HG02884 (cell line): ENCODE measurements at regions not wholly inside any gene's neighbourhood (a gene's known extent, or its start where the extent isn't known, plus 50 kb on each side); places are given as distances from the start of the nearest gene placed in this dataset.
"Not testable (repeated sequence)": the region's sequence is repeated elsewhere in the genome, so short reads cannot be mapped to it uniquely, and the experiment has no call there.

Experiments
- ATAC-seq: cut with Tn5 transposase; IDR thresholded peaks from one replicate; pipeline ENCODE4 v1.9.1; 2021; ENCODE audit warnings: mild to moderate bottlenecking, moderate library complexity; ENCODE audit not compliant: unreplicated experiment

DNA sequence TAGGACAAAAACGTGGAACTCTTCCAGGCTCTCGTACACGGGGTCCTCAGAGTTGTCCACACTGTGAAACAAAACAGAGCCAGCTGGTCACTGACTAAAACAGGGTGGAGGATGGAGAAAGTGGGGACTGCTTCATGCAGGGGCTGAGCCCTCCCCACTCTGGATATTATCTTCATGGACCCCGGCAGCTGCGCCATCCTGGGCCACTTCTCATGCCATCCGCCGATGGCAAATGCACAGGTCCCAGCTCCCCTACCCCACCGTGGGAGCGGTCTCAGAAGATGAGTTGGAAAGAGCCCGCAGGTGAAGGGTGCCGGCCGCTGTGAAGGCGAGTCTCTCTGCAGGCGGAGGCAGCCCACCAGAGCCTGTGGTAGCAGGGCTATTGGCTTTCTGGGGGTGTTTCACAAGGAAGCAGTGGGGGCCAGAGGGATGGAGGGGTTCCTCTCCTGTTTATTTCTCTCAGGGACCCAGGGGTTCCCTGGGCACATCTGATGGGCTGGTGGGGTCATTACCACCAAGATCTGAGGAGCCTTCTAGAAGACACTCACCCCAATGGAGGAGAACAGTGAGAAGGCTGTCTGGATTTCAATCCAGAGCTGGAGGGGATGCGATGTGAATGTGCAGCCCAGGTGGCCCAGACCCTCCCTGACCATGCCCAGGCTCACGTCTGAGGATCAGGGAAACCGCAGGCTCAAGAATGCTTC lies 177.3 kb downstream of the KLF13 start:
- no peak for ATAC-seq

DNA sequence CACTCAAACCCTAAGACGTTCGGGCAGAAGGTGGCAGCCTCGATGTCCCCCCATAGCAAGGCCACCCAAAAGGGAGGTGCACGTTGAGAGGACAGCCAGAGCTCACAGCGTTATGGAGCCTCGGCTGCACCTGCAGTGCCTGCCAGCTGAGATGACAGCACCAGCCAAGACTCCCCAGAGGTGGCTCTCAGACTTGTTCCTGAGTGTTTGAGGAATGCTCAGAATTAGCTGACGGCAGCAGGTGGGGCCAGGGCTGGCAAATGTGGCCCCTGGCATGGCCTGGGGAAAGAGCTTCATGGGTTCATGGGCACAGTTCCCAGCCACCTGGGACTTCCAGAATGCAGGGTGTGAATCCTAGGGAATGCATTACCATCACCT lies 177.8 kb downstream of the KLF13 start:
- no peak for ATAC-seq

DNA sequence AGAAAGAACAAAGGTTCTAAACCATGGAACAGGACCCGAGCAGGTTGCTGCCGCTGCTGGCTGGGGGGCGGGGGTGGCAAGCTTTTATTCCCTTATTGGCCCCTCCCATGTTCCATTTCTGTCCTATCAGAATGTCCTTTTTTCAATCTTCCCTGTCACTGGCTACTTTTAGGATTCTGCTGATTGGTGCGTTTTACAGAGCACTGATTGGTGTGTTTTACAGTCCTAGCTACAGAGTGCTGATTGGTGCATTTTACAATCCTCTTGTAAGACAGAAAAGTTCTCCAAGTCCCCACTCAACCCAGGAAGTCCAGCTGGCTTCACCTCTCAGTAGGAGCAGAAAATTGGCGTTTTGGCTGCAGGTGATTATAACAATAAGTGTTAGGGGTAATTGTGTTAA lies 180.9 kb downstream of the KLF13 start:
- not testable (repeated sequence) for ATAC-seq

DNA sequence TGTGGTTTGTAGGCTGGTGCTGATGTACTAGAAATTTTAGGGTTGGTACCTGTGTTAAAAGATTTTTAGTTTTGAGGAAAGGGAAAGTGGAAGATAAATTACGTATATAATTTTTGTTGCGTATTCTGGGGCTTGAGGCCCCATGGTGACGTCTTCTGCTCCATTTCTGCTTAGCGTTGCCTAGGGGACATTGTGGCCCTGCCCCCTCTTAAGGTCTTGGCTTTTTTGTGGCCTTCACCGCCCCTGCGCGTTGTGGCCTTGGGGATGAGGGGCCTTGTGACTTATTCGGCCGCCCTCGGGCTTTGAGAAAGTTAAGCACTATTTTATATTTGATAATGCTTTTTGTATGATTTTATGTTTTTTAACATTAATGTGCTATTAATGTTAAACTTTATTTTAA lies 182.0 kb downstream of the KLF13 start:
- no peak for ATAC-seq

DNA sequence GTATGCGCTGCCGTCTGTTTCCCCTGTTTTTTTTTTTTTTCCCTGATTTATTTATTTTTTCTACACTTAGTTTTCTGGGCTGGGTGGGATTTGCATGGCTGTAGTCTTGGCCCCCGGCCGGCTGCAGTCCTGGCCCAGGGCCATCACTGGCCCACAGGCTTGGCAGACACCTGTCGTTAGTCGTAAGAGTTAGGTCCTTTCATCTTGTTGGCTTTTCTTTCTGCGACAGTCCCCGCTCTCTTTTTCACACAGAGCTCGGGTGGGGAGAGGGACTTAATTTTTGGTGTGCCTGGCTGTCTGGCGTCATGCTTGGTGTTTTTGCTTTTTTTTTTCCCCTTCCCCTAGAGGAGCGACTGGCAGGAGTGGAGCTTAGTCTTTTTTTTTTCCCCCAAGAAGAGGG lies 183.4 kb downstream of the KLF13 start:
- ATAC-seq: no peak

DNA sequence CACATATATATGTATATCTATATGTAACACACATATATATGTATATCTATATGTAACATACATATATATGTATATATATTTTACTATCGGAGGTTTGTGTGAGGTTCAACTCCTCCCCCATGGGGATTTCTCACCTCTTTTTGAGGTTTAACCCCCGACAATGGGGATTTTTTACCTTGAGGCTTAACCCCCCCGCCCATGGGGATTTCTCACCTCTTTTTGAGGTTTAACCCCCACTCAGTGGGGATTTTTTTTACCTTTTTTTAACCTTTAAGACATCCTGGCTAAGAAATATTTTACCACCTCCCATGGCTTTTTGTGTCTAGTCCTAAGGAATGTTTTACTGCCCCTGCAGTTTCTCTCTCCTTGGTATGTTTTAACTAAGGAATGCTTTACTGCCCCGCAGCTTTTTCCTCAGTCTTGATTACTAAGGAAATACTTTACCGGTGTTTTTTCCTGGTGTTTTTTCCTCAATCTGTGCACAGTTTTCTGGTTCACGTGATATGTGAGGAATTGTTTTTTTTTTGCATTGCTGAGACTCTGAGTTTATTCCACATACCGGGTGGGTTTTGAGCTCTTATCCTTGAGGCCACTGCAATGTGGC lies 185.2 kb downstream of the KLF13 start:
- ATAC-seq: no peak

DNA sequence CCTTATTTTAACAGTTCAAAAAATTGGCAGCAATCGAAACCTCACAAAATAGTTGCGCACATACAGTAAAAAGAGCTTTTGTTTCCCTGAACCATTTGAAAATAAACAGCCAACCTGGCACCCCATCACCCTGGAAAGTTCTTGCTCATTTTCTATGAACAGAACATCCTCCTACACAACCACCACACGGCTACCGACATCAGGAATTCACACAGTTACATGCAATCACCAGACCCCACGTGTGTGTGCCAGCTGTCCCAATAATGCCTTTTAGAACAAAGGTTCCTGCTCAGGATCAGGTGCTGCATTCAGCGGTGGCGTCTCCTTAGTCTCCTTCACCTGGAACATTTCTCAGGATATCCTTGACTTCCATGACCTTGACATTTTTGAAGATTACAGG lies 186.5 kb downstream of the KLF13 start:
- no peak for ATAC-seq

DNA sequence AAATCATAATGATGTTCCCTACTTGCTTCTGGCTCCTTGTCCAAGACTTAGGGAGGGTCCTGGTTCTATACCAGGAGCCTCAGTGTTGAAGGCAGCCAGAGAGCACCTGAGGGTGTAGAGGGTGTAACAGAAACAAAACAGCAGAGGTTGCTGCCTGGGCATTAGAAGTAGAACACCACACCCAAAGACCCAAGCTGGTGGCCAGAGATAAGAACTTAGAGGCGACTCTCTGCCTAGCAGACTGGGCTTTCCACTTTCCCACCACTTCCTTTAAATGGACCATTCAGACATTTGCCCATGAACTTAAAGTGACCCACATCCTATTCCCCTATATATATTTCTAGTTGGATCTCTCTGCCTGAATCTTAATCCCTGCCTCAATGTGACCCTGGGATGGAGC lies 189.8 kb downstream of the KLF13 start:
- ATAC-seq: no peak

DNA sequence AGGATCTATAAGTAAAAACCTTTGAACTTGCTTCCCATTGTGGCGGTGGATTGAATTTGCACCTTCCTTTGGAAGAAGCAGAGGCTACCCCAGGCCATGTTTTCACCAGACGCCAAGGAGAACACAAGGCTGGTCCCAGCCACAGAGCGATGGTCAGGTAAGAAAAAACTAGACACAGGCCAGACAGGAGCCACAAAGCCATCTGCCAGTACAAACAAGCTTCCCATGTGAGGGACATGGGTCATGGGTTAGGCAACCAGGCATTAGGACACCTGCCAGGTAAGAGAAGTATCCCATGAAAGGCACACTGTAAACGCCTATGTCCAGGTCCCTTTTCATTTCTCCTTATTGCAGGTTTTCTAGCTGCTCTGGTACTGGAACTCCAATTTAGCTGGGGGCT lies 190.2 kb downstream of the KLF13 start:
- ATAC-seq: no peak

DNA sequence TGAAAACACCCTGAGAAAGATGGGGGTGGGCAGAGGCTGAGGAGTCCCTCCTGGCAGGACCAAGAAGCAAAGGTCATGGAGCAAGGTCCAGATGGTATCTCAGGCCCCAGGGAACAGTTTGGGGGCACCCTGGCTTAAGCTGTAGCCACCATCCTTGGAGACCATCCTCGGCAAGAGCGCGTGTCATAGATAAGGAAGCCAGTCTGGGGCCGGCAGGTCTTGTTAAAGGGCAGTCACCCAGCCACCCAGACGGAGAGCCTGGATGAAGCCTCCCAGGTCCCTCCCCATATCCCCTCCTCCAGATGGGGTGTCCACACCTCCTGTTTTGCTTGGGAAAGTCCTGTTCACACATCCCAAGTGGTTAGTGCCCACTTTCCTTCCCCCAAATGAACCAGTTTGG lies 191.1 kb downstream of the KLF13 start:
- no peak for ATAC-seq

DNA sequence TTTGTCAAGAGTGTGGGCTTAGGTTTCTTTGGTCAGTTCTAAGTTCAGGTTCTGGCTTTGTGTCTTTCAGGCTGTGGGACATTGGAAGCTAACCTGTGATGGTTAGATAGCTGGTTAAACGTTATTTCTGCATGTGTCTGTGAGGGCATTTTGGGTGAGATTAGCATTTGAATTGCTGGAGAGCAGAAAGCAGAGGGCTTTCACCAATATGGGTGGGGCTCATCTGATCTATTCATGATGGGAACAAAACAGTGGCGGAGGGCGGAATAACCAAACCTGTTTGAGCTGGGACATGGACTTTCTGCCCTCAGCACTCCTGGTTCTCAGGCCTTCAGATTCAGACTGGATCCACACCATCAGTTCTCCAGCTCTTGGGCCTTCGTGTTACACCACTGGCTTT lies 195.4 kb downstream of the KLF13 start:
- ATAC-seq: no peak

DNA sequence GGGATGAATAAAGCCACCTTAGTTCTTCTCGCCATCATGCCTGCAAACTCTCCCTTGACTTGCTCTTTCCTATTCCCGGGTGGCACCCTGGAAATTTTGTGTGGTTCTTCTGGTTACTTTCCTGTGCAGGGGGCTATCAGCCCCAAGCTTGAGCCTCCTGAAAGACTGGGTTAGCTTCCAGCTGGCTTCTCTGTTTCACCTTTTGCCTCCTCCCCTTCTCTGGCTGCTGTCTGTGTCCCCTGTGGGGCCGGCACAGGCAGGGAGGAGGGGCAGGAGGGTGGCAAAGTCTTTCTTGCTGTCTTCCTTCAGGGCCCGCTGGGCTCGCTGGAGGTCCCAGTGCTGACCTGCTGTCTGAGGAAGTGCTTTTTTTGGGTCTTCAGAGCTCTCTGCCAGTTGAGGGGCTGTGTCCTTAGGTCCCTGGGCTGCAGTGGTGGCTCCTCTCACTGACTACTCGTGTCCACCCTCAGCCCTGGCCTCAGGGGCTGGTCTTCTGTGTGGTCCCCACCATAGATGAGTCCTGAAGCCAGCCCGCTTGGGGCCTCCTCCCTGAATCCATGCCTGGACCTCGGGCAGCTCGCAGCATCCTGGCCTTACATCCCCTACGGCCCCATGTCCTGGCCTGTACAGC lies 196.5 kb downstream of the KLF13 start:
- no peak for ATAC-seq

DNA sequence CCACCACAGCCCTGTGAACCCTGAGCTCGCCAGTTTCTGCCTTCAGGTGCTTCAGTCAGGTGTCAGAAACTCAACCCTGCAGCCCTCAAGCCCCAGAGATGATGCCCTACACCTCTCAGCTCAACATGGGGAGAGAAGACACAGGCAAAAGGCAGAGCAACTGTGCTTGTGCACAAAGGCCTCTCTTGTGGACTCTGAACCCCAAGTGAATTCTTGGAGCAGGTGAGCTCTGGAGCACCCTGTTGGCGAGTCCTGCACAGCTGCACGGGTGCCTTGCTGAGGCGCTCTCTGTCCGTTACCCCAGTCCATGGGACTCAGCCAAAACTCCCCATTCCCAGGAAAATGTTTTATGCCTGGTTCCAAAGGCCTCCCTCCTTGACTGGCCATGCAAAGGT lies 197.0 kb downstream of the KLF13 start:
- no peak for ATAC-seq

DNA sequence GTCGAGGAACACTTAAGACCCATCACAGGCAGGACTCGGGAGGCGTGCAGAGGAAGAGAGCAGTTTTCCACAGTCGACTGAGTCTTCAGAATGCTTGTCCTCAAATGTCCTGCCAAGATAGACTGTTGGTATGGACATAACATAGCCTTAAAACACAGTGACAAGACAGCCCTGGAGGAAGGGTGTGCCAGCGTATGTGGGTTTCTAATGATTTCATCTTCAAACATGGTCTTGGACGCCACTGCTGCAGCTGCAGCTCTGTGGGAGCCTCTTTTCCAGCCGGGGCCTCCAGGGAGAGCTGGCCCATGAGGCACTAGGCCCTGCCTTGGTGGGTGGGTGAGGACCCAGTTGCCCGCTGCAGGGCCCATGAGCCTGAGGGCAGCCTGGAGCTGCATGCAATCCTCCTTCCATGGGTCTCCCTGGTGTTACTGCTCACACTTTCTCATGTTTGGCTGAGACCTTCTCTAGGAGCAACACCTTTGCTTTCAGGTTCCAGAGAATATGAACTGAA lies 198.6 kb downstream of the KLF13 start:
- ATAC-seq: no peak

DNA sequence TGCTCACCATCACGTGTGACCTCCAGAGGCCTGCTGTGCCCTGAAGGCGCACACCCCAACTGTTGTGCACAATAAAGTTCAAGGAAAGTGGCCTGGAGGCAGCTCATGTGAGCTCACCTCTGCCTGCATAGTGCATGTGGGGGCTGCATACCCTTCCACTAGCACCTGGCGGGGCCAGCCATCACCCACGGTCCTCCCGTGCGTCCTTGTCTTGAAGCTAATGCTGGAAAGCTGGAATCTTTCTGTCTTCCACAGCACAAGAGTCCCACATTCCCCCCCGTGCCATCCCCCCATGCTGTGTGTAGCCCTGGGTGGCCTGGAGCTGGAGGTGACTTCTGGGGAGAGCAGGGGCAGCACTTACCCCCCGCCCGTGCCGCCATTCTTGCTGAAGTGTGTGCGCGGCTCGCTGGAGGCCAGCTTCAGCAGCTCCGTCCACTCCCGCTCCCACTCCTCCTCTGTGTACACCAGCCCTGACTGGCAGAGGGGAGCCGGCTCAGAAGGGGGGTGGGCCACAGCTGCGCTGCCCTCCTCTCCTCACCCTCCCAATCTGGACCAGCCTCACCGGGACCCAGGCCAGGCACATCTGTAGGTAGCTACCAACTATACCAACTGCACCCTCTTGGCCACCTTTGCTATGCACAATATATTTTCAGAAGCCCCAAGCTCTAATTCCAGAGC lies 199.5 kb downstream of the KLF13 start:
- no peak for ATAC-seq

DNA sequence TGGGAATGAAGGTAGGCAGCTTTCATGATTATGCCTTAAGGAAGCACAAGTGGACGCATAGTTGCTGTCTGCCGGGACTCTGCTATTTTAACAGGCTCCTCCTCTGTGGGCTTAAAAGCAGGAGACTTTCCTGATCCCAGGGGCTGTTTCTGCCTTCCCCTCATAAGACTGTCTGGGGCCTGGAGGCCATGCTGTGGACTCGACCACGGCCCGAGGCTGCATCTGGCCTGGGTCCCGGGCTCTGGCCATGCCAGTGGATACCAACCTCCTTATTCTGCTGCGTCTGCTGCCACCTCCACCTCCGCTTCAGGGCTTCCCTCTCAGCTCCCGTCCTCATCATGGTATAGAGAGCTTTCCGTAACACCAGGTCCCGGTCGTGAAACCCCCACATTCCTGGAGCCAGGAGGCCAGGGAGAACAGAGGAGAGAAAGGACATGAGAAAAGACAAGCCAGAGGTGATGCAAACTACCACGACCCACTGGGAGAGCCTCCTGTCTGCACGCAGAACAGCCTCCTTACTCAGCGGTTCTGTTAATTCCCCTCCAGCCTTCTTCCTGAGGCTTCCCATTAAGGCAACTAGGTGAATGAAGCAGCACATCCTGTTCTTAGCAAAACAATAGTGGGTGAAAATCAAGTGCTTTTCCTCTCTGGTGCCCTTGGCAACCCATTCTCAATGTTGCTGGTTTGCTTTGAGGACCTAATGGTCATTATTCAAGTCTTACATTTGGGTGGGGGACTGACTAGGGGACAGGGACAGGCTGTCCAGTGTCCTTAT lies 200.5 kb downstream of the KLF13 start:
- ATAC-seq: no peak

DNA sequence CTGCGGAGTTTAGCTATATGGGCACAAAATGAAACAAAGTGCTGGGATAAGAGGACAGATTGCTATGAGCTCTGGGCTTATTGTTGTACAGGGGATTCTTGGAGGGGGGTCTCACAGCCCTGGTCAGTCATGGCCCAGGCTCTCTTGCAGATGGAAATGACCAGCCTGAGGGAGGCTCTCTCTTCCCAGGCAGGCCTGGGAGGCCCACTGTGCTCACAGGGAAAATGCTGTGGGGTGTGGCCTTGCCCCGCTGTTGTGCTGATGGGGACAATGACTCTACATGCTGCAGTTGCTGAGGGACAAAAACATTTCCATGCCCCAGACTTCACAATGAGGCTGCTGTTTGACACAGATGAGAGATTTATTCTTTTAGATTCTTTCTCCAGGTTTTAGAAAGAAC lies 202.2 kb downstream of the KLF13 start:
- no peak for ATAC-seq

DNA sequence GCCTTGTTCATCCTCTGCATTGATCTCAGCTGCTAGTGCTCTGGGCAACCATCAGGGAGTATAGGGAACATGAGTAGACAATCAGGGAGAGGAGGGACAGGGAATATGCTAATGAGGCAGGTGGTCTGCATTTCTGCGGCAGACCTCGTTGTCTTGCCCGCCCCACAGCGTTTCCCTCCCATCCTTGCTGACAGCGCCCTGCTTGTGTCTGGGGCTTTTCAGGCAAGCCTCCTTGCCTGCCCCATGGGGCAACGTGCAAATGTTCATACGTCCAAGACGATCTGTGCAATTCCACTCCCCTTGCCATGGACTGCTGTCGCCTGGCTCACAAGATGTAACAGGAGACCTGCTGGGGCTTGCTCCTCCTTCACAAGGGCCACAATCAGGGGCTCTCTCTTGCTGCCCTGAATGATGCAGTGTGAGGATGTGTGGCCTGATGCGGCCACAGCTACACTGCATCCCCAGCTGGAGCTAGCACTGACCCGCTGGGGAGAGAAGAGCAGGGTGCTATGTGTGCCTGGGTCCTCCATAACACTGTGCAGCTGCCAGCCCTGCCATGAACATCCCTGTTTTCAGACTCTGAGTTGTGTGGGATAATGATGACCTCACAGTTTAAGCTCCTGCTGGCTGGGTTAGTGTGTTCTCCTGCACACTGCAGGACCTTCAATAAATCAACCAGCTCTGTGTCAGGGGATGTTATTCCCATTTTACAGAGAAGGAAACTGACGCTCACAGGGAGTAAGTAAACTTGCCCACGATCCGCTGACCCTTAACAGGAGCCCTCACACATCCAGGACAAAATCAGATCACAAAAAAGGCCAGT lies 211.3 kb downstream of the KLF13 start:
- no peak for ATAC-seq

DNA sequence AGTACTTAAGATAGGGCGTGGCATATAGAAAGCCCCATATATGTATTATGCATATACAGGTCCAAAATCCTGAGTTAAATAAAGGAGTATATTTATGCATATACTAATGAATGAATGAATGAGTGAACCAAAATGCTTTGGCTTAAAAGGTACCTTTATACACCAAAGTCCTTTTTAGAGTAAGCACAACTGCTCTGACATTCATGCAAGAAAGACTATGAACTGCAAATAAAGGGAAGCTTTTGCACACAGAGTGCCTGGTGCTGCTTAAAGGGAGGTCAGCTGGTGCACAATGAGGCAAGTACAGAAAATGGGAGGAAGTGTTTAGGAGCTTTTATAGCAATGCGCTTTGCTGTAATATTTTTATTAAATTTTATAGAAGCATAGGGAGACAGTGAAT lies 214.0 kb downstream of the KLF13 start:
- no peak for ATAC-seq

DNA sequence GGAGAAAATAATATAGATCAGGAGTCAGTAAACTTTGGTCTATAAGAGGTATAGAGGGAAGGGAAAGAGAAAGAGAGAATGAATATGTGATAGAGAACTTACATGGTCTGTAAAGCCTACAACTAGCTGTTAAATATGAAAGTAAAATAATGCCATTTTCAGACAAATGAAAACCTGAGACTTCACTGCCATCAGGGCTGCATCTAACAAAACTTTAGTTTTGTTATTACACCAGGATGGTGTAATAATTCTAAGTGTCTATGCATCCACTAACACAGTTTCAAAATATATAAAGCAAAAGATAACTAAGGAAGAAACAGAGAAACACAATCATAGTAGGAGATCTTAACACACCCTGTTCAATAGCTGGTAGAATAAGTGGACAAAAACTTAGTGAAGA lies 217.7 kb downstream of the KLF13 start:
- no peak for ATAC-seq
